Transverse colon (tissue), 4 donors: ENCODE measurements at regions not wholly inside any gene's neighbourhood (a gene's known extent, or its start where the extent isn't known, plus 50 kb on each side); places are given as distances from the start of the nearest gene placed in this dataset.

Source experiments
- DNase-seq: peaks from one replicate; pipeline ENCODE4 v3.0.0-alpha.2; 2019
- H3K27ac ChIP-seq, 4 donors: fragments of 200-600 bp; sonication (generic); 2 replicates each; pipeline ENCODE4 v1.5.1; 2016 to 2018; ENCODE audit warnings: inconsistent platforms in 4 of 4
- H3K27me3 ChIP-seq: fragments of 200-600 bp; sonication (generic); 2 replicates; pipeline ENCODE4 v1.5.1; 2017; ENCODE audit warnings: inconsistent platforms
- H3K36me3 ChIP-seq, 4 donors: fragments of 200-600 bp; sonication (generic); 2 replicates each; pipeline ENCODE4 v1.5.1; 2017 to 2019; ENCODE audit warnings: inconsistent platforms in 4 of 4
- H3K4me1 ChIP-seq, 4 donors: fragments of 200-600 bp; sonication (generic); 2 replicates each; pipeline ENCODE4 v1.5.1; 2017 to 2020; ENCODE audit warnings: inconsistent platforms in 4 of 4
- H3K4me3 ChIP-seq, 4 donors: fragments of 200-600 bp; sonication (generic); 1 replicate in 1 of 4; 2 replicates in 3 of 4; pipeline versions ENCODE4 v1.5.1 to v1.6.1; 2017 to 2019; ENCODE audit warnings: inconsistent platforms in 4 of 4
- H3K9me3 ChIP-seq, 2 donors: fragments of 200-600 bp; sonication (generic); 2 replicates each; pipeline ENCODE4 v1.5.1; 2017 to 2019; ENCODE audit warnings: inconsistent platforms in 2 of 2
- EP300 ChIP-seq: sonication (generic); formaldehyde crosslinking; IDR thresholded peaks from one replicate; pipeline ENCODE4 v1.6.1; 2017; ENCODE audit warnings: antibody characterized with exemption, low read depth
- POLR2A ChIP-seq: fragments of 450-650 bp; IDR thresholded peaks from one replicate; pipeline ENCODE4 v1.6.1; 2016; ENCODE audit warnings: antibody characterized with exemption, mild to moderate bottlenecking, moderate library complexity
- POLR2AphosphoS5 ChIP-seq, 3 donors: sonication (generic); formaldehyde crosslinking; IDR thresholded peaks; one replicate each; pipeline ENCODE4 v1.6.1; 2016; ENCODE audit warnings: antibody characterized with exemption in 3 of 3
- WGBS, 2 donors: methylation state at CpG; one replicate each; pipeline ENCODE4 v1.1.5; 2018; ENCODE audit warnings: low coverage in 1 of 2; 5-methylcytosine and 5-hydroxymethylcytosine counted together
- in situ Hi-C, 4 donors: fragments of 200-750 bp; cut with MboI; loops; one replicate each; pipeline versions ENCODE4 v1.15.0 to v1.15.1; 2017; ENCODE audit warnings: low sequenced_read_pairs in 3 of 4, low pct_ligation_motif_present in 1 of 4, low pct_unique_long_range_greater_than_20kb in 1 of 4
- intact Hi-C: fragments of 100-400 bp; cut with DNase I; formaldehyde crosslinking; loops from one replicate; pipeline ENCODE4 v1.15.1; 2023; ENCODE audit warnings: low total_unique reads
- TF ChIP-seq, protein P1 (sequence below), 5 experiments: fragments of 200-600 bp in 3 of 5; fragments of 450-650 bp in 2 of 5; sonication (generic) in 3 of 5; IDR thresholded peaks; 1 replicate in 2 of 5; 2 replicates in 3 of 5; pipeline ENCODE4 v1.5.1; 2016 to 2017; ENCODE audit warnings: antibody characterized with exemption in 5 of 5, inconsistent platforms in 3 of 5, mild to moderate bottlenecking in 2 of 5, moderate library complexity in 1 of 5

DNA sequence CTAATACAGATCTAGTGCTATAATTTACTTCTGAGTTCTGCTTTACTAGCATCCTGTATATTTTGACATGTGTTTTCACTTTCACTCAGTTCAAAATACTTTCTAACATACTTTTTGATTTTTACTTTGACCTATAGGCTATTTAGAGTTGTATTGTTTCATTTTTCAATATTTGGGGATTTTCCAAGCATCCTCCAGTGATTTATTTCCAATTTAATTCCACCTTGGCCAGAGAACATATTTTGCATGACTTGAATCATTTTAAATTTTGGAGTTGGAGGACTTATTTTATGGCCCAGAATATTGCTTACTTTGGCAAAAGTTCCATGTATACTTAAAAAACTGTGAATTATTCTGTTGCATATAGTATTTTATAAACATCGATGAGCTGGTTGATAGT, 1215.6 kb upstream of the MAP3K7 start:
- Histone ChIP-seq H3K4me1 (no peaks in the 10 kb centered on the region), H3K4me3 (no peak overlapping the region), H3K27me3 (no peaks in the 10 kb centered on the region), H3K36me3 (no peaks in the 10 kb centered on the region), H3K9me3 (no peaks in the 10 kb centered on the region), H3K27ac (no peak overlapping the region)
- 67 to 84% methylated on average over 1 of the region's 1 CpG for whole genome bisulfite sequencing, 2 donors
- intact Hi-C loops = no loop called here
- TF ChIP-seq EP300 = no peak
- TF ChIP-seq, protein P1, sequence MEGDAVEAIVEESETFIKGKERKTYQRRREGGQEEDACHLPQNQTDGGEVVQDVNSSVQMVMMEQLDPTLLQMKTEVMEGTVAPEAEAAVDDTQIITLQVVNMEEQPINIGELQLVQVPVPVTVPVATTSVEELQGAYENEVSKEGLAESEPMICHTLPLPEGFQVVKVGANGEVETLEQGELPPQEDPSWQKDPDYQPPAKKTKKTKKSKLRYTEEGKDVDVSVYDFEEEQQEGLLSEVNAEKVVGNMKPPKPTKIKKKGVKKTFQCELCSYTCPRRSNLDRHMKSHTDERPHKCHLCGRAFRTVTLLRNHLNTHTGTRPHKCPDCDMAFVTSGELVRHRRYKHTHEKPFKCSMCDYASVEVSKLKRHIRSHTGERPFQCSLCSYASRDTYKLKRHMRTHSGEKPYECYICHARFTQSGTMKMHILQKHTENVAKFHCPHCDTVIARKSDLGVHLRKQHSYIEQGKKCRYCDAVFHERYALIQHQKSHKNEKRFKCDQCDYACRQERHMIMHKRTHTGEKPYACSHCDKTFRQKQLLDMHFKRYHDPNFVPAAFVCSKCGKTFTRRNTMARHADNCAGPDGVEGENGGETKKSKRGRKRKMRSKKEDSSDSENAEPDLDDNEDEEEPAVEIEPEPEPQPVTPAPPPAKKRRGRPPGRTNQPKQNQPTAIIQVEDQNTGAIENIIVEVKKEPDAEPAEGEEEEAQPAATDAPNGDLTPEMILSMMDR (IDR thresholded peaks at IDR 0.05) = no peak
- no peak for TF ChIP-seq POLR2A
- TF ChIP-seq POLR2AphosphoS5 (IDR thresholded peaks at IDR 0.05) = no peak
- in situ Hi-C loops = no loop called here
- no peak for DNase-seq

DNA sequence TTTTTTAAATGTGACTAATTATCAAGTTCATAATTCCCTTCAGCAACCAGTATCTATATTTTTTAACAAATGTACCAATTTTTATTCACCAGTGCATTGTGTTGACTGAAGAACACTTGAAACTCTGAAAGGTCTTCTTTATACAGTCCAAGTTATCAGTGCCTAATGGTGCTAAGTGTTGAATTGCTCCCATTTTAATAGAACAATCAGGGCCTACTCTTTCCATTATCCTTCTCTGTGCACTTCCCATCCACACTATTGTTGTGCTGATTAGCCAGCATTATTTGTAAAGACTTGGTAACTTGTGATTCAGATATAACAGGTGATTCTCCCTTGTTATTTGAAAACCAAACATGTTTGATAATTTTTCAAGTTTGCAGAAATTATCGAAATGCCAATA, 1209.7 kb upstream of the MAP3K7 start:
- TF ChIP-seq EP300 (no peak), POLR2AphosphoS5 (IDR thresholded peaks at IDR 0.05) (no peak)
- in situ Hi-C loops = no loop called here
- WGBS, 2 donors = 84 to 92% methylated on average over 1 of the region's 1 CpG
- Histone ChIP-seq H3K27me3 (no peaks in the 10 kb centered on the region), H3K9me3 (no peaks in the 10 kb centered on the region), H3K36me3 (no peaks in the 10 kb centered on the region), H3K4me3 (no peak overlapping the region), H3K4me1 (no peaks in the 10 kb centered on the region), H3K27ac (no peak overlapping the region)
- DNase-seq = no peak
- intact Hi-C loops = no loop called here

DNA sequence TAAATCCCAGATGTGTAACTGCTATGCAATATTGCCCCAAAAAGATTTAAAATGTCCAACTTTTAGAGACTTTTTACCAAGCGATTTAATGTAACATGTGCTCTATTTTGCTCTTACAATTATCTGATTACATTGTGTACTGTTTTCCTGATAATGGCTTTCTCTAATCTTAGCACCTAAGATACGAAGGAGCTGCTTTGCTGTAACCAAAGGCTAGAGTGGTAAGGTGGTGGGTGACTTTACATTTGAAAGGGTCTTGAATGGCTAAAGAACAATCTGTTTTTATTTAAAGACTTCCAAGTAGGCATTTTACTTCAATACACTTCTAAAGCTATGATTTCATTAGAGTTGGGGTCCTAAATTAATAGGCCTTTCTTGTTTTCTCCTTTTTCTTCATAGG, 1201.6 kb upstream of the MAP3K7 start:
- H3K4me1 ChIP-seq = no peaks in the 10 kb centered on the region
- WGBS, 2 donors = 63 to 66% methylated on average over 2 of the region's 2 CpGs
- in situ Hi-C loops (no loop called here), intact Hi-C loops (no loop called here)
- no peak for DNase-seq
- TF ChIP-seq POLR2AphosphoS5 (IDR thresholded peaks at IDR 0.05) (no peak), POLR2A (no peak), EP300 (no peak)
- TF ChIP-seq, protein P1 (IDR thresholded peaks at IDR 0.05) = no peak
- no peak overlapping the region for H3K4me3 ChIP-seq
- no peaks in the 10 kb centered on the region for H3K27me3 ChIP-seq
- no peaks in the 10 kb centered on the region for H3K9me3 ChIP-seq
- H3K36me3 ChIP-seq = no peaks in the 10 kb centered on the region
- H3K27ac ChIP-seq = no peak overlapping the region

DNA sequence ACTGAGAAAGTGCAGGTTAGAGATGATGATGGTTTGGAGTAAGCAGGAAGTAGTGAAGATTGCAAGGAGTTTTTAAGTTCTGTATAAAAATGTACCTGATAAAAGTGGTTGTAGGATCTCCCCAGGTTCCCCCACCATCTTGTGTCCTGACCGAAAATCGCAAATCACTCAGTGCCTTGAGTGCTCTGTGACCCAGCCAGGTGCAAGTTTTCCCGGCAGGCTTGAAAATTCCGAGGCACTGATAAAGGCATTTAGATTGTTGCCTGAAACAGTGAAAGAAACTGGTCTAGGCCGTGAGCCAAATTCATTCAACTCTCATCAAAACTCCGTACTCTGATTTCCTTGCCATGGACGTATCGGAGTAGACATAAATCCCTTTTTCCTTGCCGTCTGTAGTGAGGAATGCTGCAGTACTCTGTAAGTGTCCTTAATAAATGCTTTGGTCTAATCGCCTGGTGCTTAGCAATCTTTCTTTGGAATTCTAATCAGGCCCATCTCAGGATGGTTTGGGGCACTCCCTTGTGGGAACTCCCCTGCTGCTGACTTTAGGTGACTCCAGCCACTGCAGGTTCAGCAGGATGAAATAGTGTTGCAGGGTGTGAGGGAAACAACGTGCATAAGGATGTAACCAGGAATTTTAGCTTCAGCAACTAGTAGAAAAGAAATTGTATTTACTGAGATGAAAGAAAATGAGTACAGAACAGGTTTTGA, 1199.8 kb upstream of the MAP3K7 start:
- H3K27ac ChIP-seq = no peak overlapping the region
- 72 to 84% methylated on average over 5 to 11 of the region's 11 CpGs for WGBS, 2 donors
- in situ Hi-C loops (no loop called here), intact Hi-C loops (no loop called here)
- H3K9me3 ChIP-seq = no peaks in the 10 kb centered on the region
- no peak overlapping the region for H3K4me3 ChIP-seq
- TF ChIP-seq, protein P1 (IDR thresholded peaks at IDR 0.05) = no peak
- TF ChIP-seq POLR2A (no peak), POLR2AphosphoS5 (IDR thresholded peaks at IDR 0.05) (no peak), EP300 (no peak)
- DNase-seq = no peak
- no peaks in the 10 kb centered on the region for H3K36me3 ChIP-seq
- no peaks in the 10 kb centered on the region for H3K4me1 ChIP-seq
- no peaks in the 10 kb centered on the region for H3K27me3 ChIP-seq

DNA sequence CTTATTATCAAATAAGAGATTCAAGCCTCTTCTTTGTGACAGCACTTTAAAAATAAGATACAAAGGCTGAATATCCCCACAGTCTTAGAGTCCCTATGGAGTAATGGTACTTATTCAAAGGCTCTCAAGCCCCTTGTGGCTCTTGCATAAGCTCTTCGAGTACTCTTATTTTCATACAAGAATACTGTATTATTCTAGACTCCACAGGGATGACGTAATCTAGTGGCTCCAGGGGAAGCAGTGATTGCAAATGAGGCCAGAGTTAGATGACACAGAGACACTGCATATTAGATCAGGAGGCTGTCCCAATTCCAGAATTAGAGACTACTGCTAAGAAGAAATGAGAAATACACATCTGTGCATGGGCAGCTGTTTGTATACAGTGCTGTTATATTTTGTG, 1195.9 kb upstream of the MAP3K7 start:
- TF ChIP-seq POLR2AphosphoS5 (IDR thresholded peaks at IDR 0.05) (no peak), EP300 (no peak), POLR2A (no peak)
- TF ChIP-seq, protein P1 (IDR thresholded peaks at IDR 0.05) = no peak

More for the DNA sequence above, 1195.9 kb upstream of the MAP3K7 start:
- 20 to 75% methylated on average over 1 to 2 of the region's 2 CpGs for WGBS, 2 donors
- intact Hi-C loops (no loop called here), in situ Hi-C loops (no loop called here)
- H3K27me3 ChIP-seq = no peaks in the 10 kb centered on the region
- no peaks in the 10 kb centered on the region for H3K36me3 ChIP-seq
- H3K4me3 ChIP-seq = no peak overlapping the region
- no peak overlapping the region for H3K27ac ChIP-seq
- DNase-seq = no peak
- H3K9me3 ChIP-seq = no peaks in the 10 kb centered on the region
- H3K4me1 ChIP-seq = no peaks in the 10 kb centered on the region
